Coronary artery (tissue), 2 donors: ENCODE measurements at regions not wholly inside any gene's neighbourhood (a gene's known extent, or its start where the extent isn't known, plus 50 kb on each side); places are given as distances from the start of the nearest gene placed in this dataset.

ENCODE experiments used
- DNase-seq: peaks from one replicate; pipeline ENCODE4 v3.0.0-alpha.2; 2017; ENCODE audit warnings: low spot score
- H3K27ac ChIP-seq, 2 donors: fragments of 200-600 bp; sonication (generic); one replicate each; pipeline ENCODE4 v1.5.1; 2016 to 2019
- H3K4me3 ChIP-seq: fragments of 200-600 bp; sonication (generic); 2 replicates; pipeline ENCODE4 v1.5.1; 2016; ENCODE audit warnings: mild to moderate bottlenecking, moderate library complexity
- CTCF ChIP-seq: fragments of 200-600 bp; sonication (generic); IDR thresholded peaks from one replicate; pipeline ENCODE4 v1.5.1; 2019; ENCODE audit warnings: antibody characterized with exemption

GRCh38 chr13:85009447-85009846, 789.8 kb downstream of the SLITRK6 start:
- DNase-seq, result no peak
- no peak overlapping the region for H3K4me3 ChIP-seq
- no peak for TF ChIP-seq CTCF

GRCh38 chr13:84999252-84999651, 800.0 kb downstream of the SLITRK6 start:
- Histone ChIP-seq H3K27ac (no peak overlapping the region), H3K4me3 (no peak overlapping the region)
- DNase-seq, result no peak
- TF ChIP-seq CTCF, result no peak

More at GRCh38 chr13:85009447-85009846, 789.8 kb downstream of the SLITRK6 start:
- H3K27ac ChIP-seq, result no peak overlapping the region

GRCh38 chr13:84998681-84999080, 800.5 kb downstream of the SLITRK6 start:
- Histone ChIP-seq H3K4me3 (no peak overlapping the region), H3K27ac (no peak overlapping the region)
- DNase-seq, result no peak
- TF ChIP-seq CTCF, result no peak

- H3K4me3 ChIP-seq, result no peak overlapping the region
- no peak overlapping the region for H3K27ac ChIP-seq
- no peak for TF ChIP-seq CTCF
- no peak for DNase-seq
Observed at GRCh38 chr13:84997858-84998257, 801.4 kb downstream of the SLITRK6 start.

- Histone ChIP-seq H3K27ac (no peak overlapping the region), H3K4me3 (no peak overlapping the region)
- DNase-seq, result no peak
- TF ChIP-seq CTCF, result no peak
Observed at GRCh38 chr13:84994582-84994981, 804.6 kb downstream of the SLITRK6 start.

GRCh38 chr13:84985860-84986259, 813.4 kb downstream of the SLITRK6 start:
- no peak for DNase-seq
- H3K27ac ChIP-seq, result no peak overlapping the region
- no peak for TF ChIP-seq CTCF
- no peak overlapping the region for H3K4me3 ChIP-seq

- no peak for DNase-seq
- TF ChIP-seq CTCF, result no peak
- Histone ChIP-seq H3K4me3 (no peak overlapping the region), H3K27ac (no peak overlapping the region)
Observed at GRCh38 chr13:84983321-84983720, 815.9 kb downstream of the SLITRK6 start.
